ENCODE measurements at regions not wholly inside any gene's neighbourhood (a gene's known extent, or its start where the extent isn't known, plus 50 kb on each side); places are given as distances from the start of the nearest gene placed in this dataset.
"Not testable (repeated sequence)": the region's sequence is repeated elsewhere in the genome, so short reads cannot be mapped to it uniquely, and the experiment has no call there.

DNA sequence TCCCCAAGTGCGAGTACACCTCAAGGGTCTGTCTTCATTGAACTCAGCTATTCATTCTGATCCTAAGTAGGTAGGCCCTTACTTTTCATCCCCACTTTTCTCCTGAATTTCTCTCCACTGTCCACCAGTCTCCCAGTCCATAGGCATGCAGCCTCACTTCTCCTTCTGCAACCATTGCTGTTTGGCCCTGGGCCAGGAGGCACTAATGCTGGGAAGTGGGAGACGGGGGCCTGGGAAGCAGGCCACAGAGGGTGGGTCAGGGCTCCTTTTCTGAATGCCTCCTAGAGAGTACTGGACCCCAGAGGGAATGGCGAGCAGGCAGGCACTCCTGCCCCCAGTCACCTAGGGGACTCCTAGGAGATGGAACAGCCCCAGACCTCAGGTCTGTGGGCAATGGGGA lies 203.5 kb upstream of the RPL34 start:
- in situ Hi-C loops (cut with HindIII; ENCODE audit: low sequenced_read_pairs), result no loop called here

DNA sequence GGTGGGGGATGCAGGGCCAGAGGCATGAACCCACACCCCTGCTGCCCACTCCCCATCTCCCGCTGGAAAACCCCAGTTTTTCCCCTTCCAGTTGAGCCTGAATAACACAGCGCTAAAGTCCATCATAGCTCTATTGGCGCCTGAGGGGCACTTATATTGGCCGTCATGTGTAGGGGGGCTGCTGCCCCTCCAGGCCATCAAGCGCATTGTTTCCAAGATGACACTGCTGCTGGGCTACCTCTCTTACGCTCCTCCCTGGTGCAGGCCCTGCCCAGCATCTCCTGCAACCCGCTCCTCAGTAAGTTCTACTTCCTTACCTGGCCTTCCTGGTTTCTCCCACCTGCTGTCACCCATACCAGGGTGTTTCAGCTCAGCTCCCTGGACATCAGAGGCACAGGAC lies 205.0 kb upstream of the RPL34 start:
- in situ Hi-C loops (cut with HindIII; ENCODE audit: low sequenced_read_pairs), result no loop called here

GRCh38 chr4:108411836-108412235 lies 208.5 kb upstream of the RPL34 start:
- in situ Hi-C loops (cut with HindIII; ENCODE audit: low sequenced_read_pairs), result no loop called here

DNA sequence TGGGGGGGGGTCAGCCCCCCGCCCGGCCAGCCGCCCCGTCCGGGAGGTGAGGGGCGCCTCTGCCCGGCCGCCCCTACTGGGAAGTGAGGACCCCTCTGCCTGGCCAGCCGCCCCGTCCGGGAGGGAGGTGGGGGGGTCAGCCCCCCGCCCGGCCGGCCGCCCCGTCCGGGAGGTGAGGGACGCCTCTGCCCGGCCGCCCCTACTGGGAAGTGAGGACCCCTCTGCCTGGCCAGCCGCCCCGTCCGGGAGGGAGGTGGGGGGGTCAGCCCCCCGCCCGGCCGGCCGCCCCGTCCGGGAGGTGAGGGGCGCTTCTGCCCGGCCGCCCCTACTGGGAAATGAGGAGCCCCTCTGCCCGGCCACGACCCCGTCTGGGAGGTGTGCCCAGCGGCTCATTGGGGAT lies 210.7 kb upstream of the RPL34 start:
- in situ Hi-C loops (cut with HindIII; ENCODE audit: low sequenced_read_pairs), result not testable (repeated sequence)

DNA sequence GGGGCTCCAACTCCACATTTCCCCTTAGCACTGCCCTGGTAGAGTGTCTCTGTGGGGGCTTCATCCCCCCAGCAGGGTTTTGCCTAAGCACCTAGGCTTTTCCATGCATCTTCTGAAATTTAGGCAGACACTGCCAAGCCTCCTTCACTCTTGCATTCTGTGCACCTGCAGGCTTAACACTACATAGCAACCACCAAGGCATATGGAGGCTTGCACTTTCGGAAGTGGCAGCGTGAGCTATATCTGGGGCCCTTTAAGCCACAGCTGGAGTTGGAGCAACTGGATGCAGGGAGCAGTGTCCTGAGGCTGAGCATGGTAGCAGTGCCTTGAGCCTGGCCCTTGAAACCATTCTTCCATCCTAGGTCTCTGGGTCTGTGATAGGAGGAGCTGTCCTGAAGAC lies 214.8 kb upstream of the RPL34 start:
- in situ Hi-C loops (cut with HindIII; ENCODE audit: low sequenced_read_pairs), result no loop called here

- in situ Hi-C loops (cut with HindIII; ENCODE audit: low sequenced_read_pairs), result no loop called here
These were observed 220.1 kb upstream of the RPL34 start for GRCh38 chr4:108400309-108400708.

DNA sequence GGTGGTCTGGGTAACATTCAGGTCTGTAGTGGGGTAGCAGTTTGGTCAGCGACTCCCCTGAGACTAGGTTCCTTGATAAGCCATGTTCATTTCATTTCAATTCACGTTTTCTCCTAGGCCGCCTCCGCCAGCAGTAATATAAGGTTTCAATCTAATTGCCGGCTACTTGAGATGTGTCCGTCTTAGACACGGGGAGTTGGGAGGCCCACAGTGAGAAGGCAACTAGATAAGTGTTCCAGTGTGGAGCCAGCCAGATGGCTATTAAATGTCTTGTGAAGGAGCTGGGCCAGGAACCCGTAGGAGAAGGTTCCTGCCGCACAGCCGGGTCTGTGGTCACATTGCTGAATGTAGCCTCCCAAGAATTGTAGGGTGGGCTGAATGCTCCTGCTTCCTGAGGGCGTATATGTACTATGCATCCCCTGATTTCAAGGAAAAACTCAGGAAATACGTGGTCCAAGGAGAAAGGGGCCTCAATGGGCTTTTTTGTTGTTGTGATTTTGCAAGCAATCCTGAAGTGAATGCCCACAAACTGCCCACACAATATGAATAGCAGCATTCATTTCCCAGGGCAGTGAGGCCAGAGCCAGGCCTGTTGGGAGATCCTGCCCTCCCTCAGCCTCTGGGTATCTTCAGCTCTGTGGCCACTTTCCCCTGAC lies 220.6 kb upstream of the RPL34 start:
- in situ Hi-C loops (cut with HindIII; ENCODE audit: low sequenced_read_pairs), result no loop called here

DNA sequence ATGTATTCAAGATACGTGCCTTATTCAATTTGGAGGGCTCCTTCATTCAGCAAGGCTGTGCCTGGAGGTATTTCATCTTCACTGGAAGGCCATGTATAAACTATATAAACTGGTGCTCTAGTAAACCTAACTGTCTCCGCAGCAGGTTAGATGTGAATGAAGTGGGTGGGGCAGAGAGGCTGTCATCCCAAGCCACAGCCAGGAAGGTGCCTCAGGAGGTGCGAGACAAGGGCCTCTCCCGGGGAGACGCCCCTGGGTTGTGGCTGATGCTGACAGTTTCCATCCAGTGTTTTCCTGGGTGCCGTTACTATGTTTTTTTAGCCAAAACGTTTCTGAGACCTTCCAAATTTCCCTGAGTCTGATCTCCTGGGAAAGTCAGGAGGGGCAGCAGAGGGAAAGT lies 221.5 kb upstream of the RPL34 start:
- in situ Hi-C loops (cut with HindIII; ENCODE audit: low sequenced_read_pairs), result no loop called here

DNA sequence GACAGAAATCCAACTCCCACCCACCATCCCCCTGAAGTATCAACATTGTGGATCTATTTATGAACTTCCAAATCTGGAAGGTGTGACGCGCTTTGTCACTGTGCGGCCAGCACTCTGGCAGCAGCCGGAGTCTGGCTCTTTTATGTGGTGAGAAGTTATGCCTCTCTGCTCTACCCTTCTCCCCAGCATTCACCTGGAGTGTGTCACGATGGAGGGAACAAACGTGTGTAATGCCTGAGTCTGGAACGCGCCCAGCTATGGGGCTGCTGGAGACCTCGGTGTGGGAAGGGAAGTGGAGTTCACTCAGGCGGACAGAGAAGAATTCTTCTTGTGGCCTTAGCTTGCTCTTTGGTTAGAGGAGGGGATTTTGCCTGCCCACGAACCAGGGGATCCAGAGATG lies 222.1 kb upstream of the RPL34 start:
- in situ Hi-C loops (cut with HindIII; ENCODE audit: low sequenced_read_pairs), result no loop called here

GRCh38 chr4:108397850-108398249 lies 222.5 kb upstream of the RPL34 start:
- in situ Hi-C loops (cut with HindIII; ENCODE audit: low sequenced_read_pairs), result no loop called here

GRCh38 chr4:108396900-108397497 lies 223.4 kb upstream of the RPL34 start:
- in situ Hi-C loops (cut with HindIII; ENCODE audit: low sequenced_read_pairs), result no loop called here

GRCh38 chr4:108395786-108396185 lies 224.6 kb upstream of the RPL34 start:
- in situ Hi-C loops (cut with HindIII; ENCODE audit: low sequenced_read_pairs), result no loop called here

DNA sequence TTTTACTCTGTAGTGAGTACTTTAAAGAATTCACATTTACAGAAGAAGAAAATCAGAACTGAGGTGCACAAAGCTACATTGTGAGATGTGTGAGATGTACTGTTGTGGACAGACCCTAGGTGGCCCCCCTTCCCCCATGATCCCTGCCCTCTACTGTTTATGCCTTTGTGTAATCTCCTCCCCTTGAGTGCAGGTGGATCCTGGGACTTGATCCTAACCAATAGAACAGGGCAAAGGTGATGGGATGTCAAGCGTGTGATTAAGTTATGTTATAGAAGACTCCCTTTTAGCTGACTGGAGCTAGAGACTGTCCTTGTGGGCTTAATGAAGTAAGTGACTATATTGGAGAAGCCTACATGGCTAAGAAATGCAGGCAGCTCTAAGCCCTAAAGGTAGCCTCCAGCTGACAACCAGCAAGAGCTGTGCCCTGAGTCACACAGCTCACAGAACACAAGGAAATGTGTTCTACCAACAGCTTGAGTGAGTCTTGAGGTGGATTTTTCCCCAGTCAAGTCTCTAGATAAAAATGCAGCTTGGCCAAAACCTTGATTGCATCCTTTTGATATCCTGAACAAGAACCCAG lies 225.2 kb upstream of the LEF1 start:
- in situ Hi-C loops (cut with HindIII; ENCODE audit: low sequenced_read_pairs), result no loop called here

DNA sequence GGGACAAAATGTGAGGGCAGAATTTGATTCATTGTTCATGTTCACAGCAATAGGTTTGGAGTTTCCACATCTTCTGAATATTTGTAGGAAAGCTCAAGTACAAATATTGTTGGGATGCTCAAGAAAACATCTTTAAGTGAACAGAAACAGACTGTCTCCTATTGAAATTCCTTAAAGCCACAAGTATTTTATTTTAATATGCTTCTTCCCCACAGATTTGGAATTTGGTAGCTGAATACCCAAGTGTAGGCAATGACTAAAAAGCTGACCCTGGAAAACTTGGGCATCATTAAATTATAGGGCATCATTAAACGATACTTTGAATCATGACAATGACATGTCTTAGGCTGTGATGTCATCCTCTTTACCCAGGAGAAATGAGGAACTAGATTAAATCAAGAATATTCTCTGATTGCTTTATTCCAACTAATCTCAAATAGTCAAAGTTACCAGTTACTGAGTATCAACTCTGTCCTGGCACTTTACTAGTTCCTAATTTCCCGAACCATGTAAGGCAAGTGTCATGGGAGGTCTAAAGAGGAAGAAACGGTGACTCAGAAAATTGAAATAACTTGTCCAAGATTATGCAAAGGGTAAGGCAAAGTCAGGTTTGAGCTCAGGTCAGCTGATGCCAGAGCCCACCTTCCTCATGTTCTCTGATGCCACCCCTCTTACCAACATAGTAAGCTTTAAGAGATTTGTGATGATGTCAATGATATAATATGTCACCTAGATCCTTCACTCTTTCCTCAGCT lies 223.1 kb upstream of the LEF1 start:
- in situ Hi-C loops (cut with HindIII; ENCODE audit: low sequenced_read_pairs), result no loop called here

- in situ Hi-C loops (cut with HindIII; ENCODE audit: low sequenced_read_pairs), result no loop called here
These were observed 216.3 kb upstream of the LEF1 start for GRCh38 chr4:108385076-108385475.

DNA sequence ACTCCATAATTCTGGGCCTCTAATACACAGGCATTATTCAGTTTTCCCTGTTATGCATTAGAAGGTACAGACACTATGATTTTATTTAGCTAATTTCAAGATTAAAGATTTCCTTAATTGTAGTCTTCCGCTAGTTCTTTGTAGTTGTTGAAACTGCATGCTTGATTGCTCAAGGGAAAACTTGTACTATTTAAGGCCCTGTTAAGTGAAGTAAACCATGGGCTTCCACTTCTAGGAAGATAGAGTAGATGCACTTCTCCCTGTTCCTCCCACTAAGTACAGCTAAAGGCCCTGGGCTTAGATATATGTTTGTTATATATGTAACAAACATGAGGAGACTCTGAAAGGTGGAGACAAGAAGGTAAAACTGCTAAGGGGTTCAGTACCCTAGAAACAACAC lies 215.8 kb upstream of the LEF1 start:
- in situ Hi-C loops (cut with HindIII; ENCODE audit: low sequenced_read_pairs), result no loop called here

- in situ Hi-C loops (cut with HindIII; ENCODE audit: low sequenced_read_pairs), result no loop called here
These were observed 214.4 kb upstream of the LEF1 start for GRCh38 chr4:108383157-108383556.

GRCh38 chr4:108382751-108383150 lies 214.0 kb upstream of the LEF1 start:
- in situ Hi-C loops (cut with HindIII; ENCODE audit: low sequenced_read_pairs), result no loop called here

- in situ Hi-C loops (cut with HindIII; ENCODE audit: low sequenced_read_pairs), result no loop called here
These were observed 209.4 kb upstream of the LEF1 start for GRCh38 chr4:108378164-108378563.

DNA sequence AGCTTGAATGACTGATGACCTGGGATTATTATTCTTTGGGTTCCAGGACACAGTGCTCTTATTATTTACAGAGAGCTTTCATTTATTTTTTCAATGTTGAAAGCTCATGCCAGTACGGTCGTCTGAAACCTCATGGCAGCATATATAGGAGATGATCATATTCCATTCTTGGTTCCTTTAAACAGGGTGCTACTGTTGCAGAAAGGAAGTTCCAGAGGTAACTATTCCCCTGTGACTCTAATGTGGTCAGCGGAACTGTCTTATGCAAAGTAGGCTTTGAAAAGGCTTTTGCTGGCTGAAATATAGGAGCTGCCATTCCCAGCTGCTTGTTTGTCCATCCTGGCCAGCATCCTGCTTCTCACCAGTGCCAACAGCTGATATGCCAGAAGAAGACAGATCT lies 208.3 kb upstream of the LEF1 start:
- in situ Hi-C loops (cut with HindIII; ENCODE audit: low sequenced_read_pairs), result no loop called here

GRCh38 chr4:108375434-108375833 lies 206.7 kb upstream of the LEF1 start:
- in situ Hi-C loops (cut with HindIII; ENCODE audit: low sequenced_read_pairs), result no loop called here

GRCh38 chr4:108372681-108373080 lies 203.9 kb upstream of the LEF1 start:
- in situ Hi-C loops (cut with HindIII; ENCODE audit: low sequenced_read_pairs), result no loop called here
